Stimulated activated CD4-positive, alpha-beta T cell treated with anti-CD3 and anti-CD28 coated beads, Interleukin-15, amount 100 ng/mL, for 1 hour (primary cell): ENCODE measurements at regions not wholly inside any gene's neighbourhood (a gene's known extent, or its start where the extent isn't known, plus 50 kb on each side); places are given as distances from the start of the nearest gene placed in this dataset.
"Not testable (repeated sequence)": the region's sequence is repeated elsewhere in the genome, so short reads cannot be mapped to it uniquely, and the experiment has no call there.

Experiments
- DNase-seq, 2 donors: peaks; one replicate each; pipeline ENCODE4 v3.0.0-alpha.2; 2020; ENCODE audit warnings: low read depth in 1 of 2, low spot score in 1 of 2

GRCh38 chrX:40530509-40530908 is 50.3 kb upstream of the ATP6AP2 start:
- no peak for DNase-seq

GRCh38 chrX:40527543-40527942 is 53.2 kb upstream of the ATP6AP2 start:
- DNase-seq = no peak

DNA sequence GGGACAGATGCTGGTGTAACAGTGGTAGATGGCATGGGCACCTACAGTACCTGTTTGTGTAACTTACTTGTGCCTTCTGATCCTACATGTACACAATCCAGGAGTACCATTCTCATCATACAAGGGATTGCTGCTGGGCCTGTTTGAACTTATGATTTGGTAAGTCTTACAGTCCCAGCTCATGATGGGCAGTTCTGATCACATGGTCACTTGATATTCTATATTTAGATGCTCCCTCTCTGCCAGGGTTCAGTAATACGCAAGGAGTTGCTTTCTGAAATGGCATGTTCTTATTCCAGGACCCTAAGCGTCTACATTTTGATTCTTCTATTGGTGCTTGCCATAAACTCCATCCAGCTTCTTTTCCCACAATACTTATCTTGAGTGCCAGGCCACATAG is 54.4 kb upstream of the ATP6AP2 start:
- DNase-seq = no peak

DNA sequence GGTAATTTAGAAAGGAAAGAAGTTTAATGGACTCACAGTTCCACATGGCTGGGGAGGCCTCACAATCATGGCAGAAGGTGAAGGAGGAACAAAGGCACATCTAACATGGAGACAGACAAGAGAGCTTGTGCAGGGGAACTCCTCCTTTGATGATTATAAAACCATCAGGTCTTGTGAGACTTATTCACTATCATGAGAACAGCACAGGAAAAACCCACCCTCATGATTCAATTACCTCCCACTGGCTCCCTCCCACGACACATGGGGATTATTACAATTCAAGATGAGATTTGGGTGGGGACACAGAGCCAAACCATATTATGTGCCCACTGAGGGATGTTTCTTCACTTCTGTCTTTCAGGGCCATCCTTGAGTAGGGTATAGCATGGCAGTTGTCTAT is 54.9 kb upstream of the ATP6AP2 start:
- DNase-seq = not testable (repeated sequence)

DNA sequence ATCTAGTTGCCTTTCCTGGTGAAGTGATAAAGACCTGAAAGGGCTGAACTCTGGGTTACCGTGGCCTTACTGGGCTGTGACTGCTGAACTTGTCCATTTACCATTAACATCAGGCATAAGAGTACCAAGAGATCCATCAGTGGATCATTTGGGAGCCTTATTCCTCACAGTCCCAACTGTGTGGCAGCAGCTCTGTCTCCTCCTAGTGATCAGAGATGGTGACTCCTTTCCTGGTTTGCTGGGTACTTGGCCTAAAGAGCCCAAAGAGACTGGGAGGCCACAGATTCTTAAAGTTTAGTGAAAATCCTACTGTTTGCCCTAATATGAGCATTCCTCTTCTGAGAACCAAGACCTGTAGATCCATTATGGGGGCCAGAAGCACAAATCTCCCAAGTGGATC is 56.3 kb upstream of the ATP6AP2 start:
- DNase-seq = no peak

GRCh38 chrX:40523852-40524251 is 56.9 kb upstream of the ATP6AP2 start:
- no peak for DNase-seq

DNA sequence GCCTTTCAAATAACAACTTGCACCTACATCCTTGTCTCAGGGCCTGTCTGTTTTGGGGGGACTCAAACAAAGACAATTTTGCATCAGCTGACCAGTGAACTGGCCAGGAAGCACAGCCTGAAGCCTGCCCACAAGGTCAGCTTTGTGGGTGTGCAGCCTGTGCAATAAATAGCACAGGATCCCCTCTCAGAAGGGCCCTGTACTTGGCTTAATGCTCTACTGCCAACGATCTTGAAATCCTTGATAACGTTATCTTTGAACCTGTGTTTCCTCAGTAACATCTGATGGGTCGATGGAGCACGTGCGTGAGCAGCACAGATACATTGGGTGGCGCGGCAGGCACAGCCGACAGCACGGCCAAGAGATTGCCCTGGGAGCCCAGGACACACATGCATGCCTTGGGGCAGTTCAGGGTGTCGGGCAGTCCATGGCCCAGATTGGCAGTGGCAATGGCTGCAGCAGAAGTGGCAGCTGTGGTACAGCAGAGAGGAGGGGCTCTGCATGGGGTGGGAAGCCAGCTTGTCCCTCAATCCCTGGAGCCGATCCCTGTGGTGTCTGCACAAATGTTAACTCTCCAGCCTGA is 58.8 kb upstream of the ATP6AP2 start:
- DNase-seq = no peak

DNA sequence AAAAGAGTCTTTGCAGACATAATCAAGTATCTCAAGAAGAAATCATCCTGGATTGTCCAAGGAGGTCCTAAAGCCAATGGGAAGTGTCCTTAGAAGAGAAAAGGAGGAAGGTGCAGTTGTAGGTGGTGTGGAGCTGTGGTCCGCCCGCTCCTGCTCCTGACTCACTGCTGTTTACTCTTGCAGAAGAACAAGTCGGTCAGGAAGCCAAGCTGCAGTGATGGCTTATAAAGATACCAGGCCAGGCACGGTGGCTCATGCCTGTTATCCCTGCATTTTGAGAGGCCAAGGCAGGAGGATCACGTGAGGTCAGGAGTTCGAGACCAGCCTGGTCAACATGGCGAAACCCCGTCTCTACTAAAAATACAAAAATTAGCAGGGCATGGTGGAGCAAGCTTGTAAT is 66.4 kb upstream of the ATP6AP2 start:
- DNase-seq = no peak

GRCh38 chrX:40513835-40514234 is 66.9 kb upstream of the ATP6AP2 start:
- no peak for DNase-seq

- DNase-seq = no peak
Observed at GRCh38 chrX:40513012-40513411, 67.8 kb upstream of the ATP6AP2 start.

DNA sequence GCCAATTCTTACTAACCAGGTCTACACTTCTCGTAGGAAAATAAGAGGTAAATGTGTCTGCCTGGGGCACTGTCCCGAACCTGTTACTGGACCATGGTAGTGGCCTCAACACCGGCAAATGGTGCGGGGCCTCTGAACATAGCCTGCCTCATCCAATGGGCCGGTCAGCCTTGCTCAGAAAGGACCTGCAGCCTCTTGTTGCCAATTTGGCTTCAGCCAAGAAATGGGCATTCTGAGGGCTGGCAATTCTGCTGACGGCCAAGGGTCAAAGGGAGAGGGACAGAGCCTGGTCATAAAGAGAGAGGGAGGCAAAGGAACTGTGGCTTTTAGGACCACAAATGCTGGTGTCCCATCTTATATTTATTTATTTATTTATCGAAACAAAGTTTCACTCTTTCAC is 69.5 kb upstream of the ATP6AP2 start:
- no peak for DNase-seq

GRCh38 chrX:40508560-40508959 is 72.2 kb upstream of the ATP6AP2 start:
- no peak for DNase-seq

- no peak for DNase-seq
Observed at GRCh38 chrX:40506201-40506985, 74.4 kb upstream of the ATP6AP2 start.

- no peak for DNase-seq
Observed at GRCh38 chrX:40504801-40505605, 75.8 kb upstream of the ATP6AP2 start.

GRCh38 chrX:40503094-40503493 is 77.7 kb upstream of the ATP6AP2 start:
- DNase-seq = no peak

DNA sequence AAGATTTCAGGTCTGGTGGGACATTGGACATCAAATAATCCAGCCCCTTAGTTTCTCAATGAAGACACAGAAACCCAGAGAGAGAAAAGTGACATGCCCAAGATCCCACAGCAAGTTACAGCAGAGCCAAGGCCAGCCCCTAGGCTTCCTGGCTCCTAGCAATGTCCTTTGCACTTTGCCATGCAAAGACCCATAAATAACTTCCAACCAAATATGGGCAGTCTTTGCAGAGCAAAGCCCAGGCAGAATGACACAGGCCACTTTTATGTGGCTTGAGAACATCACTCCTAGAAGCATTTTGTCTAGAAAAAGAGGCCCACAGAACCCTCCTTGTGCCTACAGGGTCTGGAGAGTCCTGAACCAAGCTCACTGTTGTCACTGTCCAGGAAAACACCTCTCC is 78.1 kb upstream of the ATP6AP2 start:
- no peak for DNase-seq

DNA sequence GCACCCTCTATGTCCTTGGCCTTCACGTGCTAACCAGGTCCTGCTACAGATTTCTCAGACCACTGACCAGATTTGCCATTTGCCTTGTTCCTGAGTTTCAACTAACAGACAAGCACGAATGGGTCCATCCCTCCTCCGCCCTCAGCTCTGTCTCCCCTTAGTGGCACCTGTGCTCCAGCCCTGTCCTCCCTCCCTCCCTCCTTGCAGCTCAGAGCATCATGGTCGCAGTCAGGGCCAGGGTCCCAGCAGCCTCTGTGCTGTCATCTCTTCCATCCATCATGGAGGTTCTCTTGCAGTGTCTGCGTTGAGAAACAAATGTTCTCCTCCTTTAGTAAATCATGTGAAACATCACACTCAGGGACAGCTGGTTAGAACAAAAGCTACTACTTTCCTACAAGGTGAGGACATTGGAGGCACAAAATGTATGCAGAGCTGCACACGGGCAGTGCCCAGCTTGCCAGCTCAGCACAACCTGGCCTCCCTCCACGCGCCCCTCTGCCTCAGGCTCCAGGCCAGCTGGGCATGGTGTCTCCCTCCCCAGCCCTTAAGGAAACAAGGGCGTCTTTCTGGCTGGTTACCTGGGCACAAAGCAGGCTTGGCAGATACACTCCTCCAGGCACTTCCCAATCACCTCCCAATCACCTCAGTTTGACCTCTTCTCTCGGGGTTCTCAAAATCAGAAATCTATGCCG is 79.5 kb upstream of the ATP6AP2 start:
- no peak for DNase-seq

DNA sequence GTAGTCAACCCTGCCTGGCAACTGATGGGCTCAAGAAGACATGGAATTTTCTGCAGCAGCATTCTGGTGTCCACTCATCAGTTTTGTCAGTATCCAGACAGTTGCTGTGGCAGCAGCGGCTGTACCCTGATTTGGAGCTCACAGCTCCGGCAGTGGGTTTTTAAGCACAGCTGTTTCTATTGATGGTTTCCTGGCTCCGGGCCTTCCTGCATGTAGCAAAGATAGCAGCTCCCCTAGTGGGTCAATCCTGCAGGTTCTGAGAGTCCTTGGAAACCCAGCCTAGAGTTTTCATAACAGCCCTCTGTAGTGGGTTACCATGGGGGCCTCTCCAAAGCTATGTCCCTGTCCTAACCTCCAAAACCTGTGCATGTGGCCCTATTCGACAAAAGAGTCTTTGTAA is 84.0 kb upstream of the ATP6AP2 start:
- DNase-seq = no peak

DNA sequence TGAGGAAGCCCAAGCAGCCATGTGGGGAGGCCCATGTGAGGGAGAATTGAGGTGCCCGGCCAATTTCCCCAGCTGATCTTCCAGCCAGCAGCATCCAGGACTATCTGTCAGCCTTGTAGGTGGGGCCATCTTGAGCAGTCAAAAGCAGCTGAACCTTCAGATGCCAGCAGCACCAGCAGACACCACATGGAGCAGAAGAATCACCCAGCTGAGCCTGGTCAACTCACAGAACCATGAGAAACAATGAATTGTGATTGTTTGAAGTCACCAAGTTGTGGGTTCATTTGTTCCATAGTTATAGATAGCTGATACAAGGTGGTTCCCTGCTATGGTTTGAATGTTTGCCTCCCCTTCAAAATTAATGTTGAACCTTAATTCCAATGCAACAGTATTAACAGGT is 85.1 kb upstream of the ATP6AP2 start:
- no peak for DNase-seq

DNA sequence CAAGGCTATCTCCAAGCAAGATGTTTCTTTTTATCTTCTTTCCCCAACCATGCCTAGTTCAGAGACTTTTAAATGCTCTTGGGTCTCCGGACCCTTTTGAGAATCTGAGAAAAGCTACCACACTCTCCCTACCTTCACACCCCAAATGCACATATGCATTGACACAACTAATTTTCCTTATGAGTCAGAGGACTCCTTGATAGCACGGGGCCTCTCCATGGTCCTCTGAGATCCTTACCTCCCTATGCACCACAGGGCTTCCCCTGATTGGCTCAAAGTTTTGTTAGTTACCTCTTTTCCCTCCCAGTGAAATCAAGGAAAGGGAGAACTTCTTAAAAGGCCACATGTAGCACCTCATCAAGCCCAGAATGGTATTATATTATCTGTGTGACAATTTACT is 86.8 kb upstream of the ATP6AP2 start:
- DNase-seq = no peak

DNA sequence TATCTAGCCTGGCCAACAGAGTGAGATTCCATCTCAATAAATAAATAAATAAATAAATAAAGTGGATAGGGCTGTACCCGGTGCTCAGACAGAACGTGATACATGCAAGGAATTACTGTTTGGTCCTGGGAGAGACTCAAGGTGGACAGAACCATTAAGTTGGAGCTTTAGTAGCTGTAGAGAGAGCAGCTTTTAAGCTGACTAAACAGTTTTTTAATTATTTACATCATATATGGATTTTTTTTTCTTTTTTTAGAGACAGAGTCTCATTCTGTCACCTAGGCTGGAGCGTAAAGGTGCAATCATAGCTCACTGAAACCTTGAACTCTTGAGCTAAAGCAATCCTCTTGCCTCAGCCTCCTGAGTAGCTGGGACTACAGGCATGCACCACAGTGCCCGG is 92.5 kb upstream of the ATP6AP2 start:
- no peak for DNase-seq

DNA sequence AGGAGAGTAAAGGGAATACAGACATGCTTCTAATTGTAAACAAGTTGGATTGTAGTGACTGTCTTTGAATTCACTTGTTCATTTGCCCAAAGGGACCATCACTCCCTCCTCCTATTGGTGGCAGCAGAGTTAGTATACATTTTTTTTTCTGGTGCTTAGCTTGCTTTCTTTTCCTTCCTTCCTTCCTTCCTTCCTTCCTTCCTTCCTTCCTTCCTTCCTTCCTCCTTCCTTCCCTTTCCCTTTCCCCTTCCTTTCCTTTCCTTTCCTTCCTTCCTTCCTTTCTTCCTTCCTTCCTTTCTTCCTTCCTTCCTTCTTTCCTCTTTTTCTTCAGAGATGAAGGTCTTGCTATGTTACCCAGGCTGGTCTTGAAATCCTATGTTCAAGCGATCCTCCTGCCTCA is 94.8 kb upstream of the ATP6AP2 start:
- no peak for DNase-seq
